HG02852 (cell line): ENCODE measurements at regions not wholly inside any gene's neighbourhood (a gene's known extent, or its start where the extent isn't known, plus 50 kb on each side); places are given as distances from the start of the nearest gene placed in this dataset.

Source experiments
- ATAC-seq: cut with Tn5 transposase; IDR thresholded peaks from one replicate; pipeline ENCODE4 v1.9.1; 2021; ENCODE audit warnings: mild to moderate bottlenecking, moderate library complexity; ENCODE audit not compliant: unreplicated experiment

DNA sequence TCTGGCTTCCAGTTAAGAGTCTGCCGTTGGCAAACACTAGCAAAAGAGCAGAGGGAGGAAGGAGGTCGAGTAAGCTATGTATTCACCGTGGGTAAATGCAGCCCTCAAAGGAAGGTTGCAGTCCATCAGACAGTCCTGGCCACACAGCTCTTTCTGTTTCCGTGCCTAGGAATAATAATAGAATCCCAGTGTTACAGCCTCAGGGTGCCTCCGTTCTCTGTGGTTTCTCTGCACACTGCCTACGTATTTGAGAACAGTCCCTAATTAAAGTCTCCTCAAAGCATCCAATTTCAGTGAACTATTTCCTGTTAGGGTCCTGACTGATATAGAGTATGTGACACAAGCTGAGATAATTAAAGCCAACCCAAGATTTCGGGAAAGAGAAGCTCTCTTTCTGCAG lies 176.7 kb downstream of the GPAM start:
- ATAC-seq = no peak

DNA sequence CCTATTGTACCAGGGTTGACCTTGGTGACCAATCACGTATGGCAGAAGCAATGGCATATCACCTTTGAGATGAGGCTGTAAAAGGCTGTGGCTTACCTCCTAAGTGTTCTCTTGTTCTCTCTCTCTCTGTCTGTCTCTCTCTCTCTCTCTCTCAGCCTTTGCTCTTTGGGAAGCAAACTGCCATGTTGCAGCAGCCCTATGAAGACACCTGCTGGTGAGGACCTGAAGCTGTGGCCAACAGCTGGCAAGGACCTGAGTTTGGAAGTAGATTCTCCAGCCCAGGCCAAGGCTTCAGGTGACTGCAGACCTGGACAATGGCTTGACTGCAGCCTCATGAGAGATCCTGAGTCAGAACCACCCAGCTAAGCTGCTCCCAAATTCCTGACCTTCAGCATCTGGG lies 161.4 kb downstream of the GPAM start:
- ATAC-seq = no peak

DNA sequence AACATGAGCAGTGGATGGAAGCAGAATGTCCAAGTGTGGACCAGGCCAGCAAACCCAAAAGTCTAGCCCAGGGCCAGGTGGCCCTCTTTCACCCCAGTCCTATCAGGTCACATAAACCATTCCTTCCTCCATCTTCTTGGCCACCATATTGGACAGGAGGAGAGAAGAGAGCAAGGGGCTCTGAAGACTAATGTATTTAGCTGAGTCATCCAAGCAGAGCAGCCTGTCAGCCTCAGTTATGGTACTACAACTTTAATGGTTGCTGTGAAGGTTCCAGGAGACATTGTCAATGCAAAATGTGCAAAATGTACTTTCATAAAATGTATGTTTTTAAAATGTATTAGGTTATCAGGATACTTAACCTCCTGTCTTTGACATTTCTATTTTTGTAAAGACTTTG lies 159.5 kb downstream of the GPAM start:
- ATAC-seq = no peak

DNA sequence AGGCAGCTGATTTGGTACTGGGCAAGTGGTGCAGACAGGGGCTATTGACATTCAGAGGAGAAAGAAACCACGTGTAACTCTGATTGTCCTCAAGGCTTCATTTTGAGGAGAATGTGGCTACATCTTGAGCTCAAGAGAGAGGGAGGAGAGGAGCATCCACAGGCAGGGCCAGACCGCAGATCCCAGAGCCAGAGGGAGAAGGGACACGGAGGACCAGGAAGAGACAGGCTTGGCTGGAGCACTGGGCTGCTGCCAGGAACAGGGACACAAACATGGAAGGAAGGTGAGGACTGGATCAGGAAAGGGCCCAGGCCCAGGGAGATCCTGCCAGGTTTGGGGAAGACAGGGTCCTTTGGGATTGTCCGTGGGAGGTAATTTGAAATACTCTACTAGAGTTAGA lies 158.3 kb downstream of the GPAM start:
- no peak for ATAC-seq

DNA sequence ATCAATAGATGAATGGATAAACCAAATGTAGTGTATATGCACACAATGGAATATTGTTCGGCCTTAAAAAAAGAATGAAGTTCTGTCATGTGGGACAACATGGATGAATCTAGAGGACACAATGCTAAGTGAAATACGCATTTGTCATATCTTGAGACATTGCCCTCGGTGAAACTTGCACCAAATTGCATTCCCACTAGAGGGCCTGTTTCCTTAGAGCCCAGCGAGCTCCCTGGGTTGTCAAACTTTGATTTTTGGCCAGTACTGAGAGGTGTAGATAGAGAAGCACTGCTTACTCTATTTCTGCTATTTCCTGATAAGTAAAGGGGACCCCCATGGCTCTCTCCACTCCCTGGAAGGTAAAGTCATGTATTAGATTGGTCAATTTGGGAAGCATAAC lies 157.1 kb downstream of the GPAM start:
- no peak for ATAC-seq

DNA sequence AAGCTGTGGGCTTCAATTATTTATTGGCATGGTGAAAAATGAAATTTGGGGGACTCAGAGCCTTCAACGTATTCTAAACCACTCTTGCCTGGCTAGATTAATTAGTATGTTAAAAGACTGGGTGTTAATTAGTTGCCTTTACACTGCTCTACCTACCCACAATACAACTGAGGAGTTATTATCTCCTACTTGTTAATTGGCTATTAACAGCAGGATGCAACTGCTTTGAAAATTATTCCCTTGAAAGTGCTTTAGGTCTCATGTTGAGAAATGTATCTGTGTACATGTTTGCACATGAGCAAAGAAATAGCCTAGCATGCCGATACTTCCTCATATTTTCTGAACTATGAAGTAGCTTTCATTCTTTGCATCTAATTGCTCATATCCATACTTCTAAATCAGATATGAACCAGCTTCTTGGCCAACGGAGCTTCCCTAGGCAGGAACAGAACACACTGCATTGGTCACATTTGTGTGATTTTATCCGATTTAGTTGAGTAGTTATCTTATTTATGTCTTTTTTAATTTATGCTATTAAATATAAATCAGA lies 155.8 kb downstream of the GPAM start:
- ATAC-seq = no peak

DNA sequence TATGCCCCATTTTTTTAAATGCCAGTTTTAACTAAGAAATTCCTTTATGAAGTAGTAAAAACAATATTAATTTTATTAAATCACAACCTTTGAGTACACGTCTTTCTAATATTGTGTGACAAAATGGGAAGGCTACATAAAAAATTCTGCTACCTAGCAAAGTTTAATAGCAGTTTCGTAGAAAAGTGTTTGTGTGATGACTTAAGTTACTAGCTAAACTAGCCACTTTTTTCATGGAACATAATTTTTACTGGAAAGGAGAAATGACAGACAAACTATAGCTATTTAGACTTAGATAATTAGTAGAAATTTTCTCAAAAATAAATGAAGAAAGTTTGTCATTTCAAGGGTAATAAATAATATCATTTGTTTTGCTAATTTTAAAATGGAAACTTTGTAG lies 153.1 kb downstream of the GPAM start:
- no peak for ATAC-seq

DNA sequence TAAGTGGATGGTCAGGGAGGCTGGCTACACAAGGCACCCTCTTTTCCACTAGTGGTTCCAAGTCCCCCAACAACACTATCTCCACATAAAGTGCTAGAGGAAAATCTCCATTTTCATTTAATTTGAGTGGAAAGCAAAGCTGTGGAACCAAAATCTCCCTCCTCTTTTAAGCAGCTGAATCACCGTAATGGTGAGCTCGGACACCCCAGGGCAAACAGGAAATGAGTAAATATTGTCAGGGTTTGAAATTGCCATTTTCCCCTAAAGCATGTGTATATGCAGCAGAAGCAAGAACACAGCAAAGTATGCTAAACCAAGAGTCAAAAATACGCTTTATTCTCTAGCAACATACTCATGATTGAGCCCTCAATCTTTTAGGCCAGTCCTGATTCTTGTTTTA lies 143.7 kb downstream of the GPAM start:
- ATAC-seq = no peak

DNA sequence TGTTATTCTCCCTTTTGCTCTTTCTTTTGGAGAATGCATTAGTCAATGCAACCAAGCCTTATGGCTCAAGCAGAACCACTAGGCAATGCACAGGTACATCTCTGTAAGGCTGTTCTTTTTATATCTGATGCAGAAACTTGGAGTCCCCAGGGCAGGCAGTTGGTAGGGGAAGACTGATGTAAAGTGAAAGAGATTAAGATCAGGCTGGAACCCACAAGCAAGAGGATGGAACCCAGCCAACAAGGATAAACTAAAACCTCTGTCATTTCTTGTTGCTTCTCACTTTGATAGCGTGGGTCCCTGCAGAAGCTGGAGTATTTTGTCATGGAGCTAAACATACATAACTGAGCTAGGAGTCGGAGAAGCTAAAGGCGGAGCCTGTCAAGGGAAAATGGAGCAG lies 142.9 kb downstream of the GPAM start:
- no peak for ATAC-seq

DNA sequence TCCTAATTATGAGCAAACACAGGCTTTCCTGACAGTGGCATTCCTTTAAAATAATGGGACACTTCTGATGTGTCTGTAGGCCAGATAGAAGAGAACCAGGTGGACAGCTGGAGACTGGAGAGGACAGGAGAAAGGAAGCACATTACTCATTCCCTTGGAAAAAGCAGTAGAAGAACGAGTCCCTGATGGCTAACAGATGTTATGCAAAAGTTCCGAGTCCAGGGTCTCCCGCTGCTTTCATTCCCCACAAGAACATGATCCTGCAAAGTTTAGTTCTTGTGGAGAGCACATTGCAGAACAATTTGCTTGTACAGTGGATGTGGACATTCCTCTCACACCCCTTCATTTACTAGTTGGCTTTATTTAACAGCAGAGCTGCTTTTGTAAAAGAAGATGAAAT lies 137.6 kb downstream of the GPAM start:
- ATAC-seq = no peak

DNA sequence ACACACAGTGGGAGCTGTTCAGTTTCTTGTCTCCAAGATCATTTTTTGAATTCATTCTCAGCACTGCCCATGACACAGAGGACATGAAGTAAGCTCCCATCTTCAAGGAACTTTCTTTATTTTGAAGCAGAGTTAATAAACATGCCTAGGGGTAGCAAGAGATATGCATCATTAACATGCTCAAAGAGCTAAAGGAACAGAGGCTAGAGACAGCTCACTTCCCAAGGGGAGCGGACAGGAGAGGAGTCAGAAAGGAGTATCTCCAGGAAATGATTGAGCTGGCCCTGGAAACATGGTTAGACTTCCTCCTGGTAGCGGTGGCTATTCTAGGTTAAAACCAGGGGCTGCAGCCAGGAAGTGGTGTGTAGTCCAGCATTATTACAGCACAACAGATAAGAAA lies 135.9 kb downstream of the GPAM start:
- ATAC-seq = no peak

DNA sequence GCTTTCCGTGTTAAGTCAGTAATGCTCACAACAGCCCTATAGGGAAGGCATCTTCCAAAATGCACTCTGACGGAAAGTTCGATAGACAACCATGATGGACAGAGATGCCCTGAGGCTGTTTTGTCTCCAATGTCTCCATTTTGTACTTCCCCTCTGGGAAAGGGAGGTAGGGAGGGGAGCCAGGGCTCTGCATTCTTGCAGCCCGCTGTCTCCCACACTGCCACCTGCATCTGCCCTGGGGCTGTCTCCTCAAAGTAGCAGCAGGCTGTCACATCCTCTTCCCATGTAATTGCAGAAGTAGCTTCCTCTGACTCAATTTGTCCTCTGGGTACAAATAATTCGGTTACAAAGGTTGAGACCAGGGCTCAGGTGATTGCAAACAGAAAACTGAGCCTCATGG lies 131.4 kb downstream of the GPAM start:
- ATAC-seq = no peak

DNA sequence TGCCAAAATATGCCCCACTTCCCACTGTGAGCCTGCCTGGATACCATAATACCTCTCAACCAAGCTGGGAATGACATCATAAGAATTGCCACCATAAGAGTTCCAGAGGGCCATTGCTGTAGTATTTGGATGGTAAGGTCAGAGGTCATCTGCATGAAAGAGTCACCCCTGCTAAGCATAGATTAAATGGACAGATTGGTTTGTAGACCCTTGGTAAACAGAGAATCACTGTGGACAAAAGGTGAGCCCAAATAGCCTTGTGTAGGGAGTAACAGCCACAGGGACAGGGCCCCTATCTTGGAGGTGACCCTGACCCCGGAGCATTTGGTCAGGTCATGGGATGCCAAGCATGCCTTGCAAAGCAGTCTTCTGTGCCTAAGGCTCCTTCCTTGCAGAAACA lies 129.7 kb downstream of the GPAM start:
- no peak for ATAC-seq

DNA sequence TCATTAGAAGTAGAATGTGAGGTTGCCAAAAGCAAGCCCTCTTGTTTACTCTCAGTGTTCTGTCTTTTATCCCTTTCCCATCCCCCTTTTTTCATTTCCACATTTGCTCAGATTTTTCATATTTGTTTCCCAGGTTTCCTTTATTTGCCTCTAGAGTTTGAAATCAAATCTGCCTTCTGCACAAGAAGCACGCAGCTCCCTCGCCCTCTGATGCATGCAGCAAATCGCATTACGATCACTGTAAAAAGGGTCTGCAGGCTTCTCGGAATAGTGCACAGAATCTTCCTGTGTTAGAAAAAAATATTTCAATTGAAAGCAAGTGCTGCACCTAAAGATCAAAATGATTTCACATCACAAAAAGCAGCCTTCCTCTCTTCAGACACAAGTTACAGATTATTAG lies 129.0 kb downstream of the GPAM start:
- no peak for ATAC-seq

DNA sequence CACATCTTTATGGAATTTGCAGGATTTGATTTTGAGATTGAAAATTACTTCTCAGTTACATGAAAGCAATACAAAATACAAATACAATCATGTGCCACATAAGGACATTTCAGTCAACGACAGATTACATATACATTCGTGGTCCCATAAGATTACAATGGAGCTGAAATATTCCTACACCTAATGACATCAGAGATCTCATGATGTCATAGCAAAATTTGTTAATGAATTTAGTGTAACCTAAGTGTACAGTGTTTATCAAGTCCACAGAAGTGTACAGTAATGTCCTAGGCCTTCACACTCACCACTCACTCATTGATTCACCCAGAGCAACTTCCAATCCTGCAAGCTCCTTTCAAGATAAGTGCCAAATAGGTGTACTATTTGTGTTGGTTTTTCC lies 126.5 kb downstream of the GPAM start:
- ATAC-seq = no peak

DNA sequence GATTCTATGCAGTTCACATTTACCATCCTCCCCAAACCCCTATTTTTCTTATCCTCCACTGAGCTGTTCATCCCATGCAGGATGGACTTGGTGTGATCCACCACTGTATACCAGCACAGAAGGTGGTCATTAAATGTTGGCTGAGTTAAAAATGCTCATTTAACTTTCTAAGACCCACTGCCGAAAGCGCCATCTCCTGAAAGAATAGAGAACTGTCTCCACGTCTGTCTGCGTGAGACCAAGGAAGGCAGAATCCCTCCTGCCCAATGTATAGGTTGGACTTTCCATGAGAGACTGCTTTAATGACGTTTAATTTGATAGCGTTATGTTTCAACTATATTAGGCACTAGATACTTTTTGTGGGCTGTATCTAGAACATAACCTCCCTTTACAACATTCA lies 124.3 kb downstream of the GPAM start:
- no peak for ATAC-seq

DNA sequence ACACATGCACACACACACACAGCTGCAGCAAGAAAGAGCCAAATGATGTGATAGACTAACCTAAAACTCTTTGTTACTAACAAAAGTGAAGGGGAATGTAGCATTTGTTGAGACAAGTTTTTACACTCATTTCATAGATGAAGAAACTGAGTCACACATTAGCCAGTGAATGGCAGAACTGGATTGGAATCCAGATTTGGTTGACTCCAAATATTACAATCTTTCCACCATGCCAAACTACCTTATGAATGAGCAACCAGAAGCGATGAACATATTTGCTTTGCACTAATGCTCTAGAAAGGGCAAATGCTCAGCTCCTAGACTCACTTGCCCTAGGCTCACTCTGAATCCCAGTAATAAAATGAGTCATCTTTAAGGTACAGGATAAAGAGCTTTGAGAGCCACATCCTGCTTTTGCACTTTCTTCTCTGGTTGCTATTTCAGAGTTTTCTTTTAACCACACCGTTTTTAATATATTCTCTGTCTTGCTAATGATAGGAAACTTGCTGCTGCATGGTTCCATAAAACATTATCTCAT lies 111.9 kb downstream of the GPAM start:
- ATAC-seq = no peak

DNA sequence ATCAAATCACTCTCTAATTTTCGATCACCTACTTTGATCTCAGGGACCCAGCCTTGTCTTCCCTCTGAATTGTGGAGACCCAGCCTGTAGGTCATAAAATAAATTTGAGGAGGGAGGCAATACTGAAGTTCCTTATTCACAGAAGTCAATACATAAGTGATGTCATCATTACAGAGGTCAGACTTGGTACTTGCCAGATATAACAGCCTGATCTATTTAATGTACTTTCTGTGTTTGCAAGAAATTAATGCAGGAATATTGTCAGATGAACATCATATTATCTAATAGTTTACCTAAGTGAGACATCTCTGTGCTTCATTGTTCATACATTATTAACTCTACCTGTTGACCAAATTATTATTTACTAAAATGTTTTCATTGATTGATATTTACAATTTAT lies 105.6 kb downstream of the GPAM start:
- no peak for ATAC-seq

DNA sequence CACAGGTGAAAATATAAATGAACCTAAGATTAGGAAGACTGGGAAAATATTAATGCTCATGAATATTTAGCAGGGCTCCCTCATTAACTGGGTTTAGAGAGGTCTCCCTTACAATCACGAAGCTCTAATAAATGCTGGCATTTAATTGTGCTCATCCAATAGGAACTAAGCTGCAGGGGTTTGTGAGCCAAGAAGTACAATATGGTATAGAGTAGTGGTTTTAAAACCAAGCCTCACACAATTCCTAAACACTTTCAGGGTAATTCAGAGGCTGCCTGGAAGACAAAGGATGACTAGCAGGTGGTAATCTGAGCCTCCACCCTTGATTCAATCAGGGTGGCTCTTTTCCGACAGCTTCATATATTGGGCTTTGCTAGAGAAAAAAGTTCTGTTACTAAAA lies 103.3 kb downstream of the GPAM start:
- no peak for ATAC-seq

DNA sequence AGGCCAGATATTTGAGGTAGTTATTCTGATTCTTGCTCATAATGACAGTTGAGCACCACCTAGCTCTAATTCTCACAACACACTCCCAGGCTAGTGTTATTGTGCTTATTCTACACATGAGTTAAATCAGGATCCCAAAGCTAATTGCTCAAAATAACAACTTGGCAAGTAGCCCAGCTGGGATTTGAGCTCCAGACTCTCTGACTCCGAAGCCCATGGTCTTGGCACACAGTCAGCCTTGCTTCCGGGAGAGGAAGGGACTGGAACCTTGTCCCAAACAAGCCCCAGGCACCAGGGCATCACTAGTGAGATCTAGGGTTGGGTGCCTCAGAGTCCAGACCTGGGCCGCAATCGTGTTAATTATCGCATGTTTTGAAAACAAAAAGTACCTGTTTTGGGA lies 101.4 kb downstream of the GPAM start:
- no peak for ATAC-seq

DNA sequence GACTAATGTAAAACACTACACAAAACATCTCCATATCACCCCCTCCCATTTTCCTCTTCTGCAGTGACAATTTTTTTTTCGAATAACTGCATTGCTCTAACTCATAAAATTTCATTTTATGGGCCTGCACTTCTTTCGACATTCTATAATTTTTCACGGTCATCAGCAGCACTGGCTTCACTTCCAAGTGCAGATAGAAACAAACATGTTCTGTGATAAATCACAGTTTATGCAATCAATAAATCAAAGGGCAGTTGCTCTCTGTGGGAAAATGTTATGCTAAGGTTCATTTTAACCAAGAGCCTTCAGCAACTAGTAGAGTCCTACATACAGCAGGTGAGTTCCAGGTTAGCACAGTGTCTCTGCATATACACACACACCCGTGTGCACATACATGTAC lies 100.1 kb downstream of the GPAM start:
- ATAC-seq = no peak

DNA sequence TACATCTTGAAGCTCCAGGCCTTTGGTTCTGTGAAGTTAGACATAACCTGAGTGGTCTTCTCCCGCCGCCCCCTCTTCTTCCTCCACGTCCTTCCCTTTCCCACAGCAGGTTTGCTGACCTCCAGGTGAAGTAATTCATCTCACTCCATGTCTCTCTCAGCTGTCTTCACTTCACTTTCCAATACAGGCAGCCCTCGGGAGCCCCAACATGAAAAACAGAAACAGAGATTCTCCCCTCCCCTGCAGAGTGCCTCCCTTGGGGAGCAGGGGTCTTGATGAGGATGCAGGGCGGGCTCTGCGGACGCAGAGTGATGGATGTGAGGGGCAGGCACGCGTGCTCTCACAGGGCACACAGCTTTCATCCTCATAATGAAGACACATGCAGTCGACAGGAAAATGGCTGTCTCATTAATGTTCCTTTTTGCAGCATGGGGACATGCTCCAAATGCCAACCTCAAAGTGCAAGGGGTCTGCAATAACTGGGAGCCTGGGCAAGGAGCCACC lies 95.6 kb downstream of the GPAM start:
- no peak for ATAC-seq

DNA sequence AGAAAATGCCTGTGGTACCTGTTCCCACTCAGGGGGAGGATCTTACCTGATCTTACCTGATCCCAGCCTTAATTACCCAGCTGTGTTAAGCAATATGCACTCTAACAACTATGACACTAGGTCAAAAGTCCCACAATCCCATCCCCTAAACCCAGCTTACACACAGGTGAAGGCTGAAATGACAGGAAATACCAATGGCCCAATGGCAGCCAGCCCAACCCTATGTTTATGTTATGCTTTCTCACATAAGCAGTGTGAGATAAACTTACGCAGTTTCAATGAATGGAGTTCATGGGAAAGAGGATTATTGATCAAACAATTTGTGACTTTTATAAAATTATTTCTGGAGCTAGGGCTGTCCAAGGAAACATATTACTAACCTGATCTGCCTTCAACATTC lies 91.9 kb downstream of the GPAM start:
- ATAC-seq = no peak
